HepG2 (cell line): ENCODE measurements at regions not wholly inside any gene's neighbourhood (a gene's known extent, or its start where the extent isn't known, plus 50 kb on each side); places are given as distances from the start of the nearest gene placed in this dataset.

Experiments
- IKZF1 ChIP-seq: fragments of 450-650 bp; IDR thresholded peaks from 2 replicates; pipeline ENCODE4 v1.7.1; 2016
- MAZ ChIP-seq, 2 experiments: sonication (generic) in 1 of 2; formaldehyde crosslinking in 1 of 2; IDR thresholded peaks; 2 replicates each; pipeline versions ENCODE4 v1.5.0 to v1.6.1; 2012 to 2020; ENCODE audit warnings: low read depth in 2 of 2, mild to moderate bottlenecking in 2 of 2, borderline replicate concordance in 1 of 2, improper control_type of control experiment in 1 of 2, low read length in 1 of 2, missing genetic modification reagents in 1 of 2, moderate library complexity in 1 of 2
- PHF20 ChIP-seq: sonication (generic); formaldehyde crosslinking; IDR thresholded peaks from 2 replicates; pipeline ENCODE4 v1.5.0; 2020; ENCODE audit warnings: mild to moderate bottlenecking, missing genetic modification reagents
- POLR2A ChIP-seq, 2 experiments: IDR thresholded peaks; 2 replicates each; pipeline ENCODE4 v1.6.1; 2011; ENCODE audit warnings: low read depth in 2 of 2, low read length in 2 of 2, mild to moderate bottlenecking in 1 of 2, moderate library complexity in 1 of 2; ENCODE audit not compliant: insufficient read depth in 1 of 2
- PTBP1 ChIP-seq: fragments of 200-400 bp; formaldehyde crosslinking; IDR thresholded peaks from 2 replicates; pipeline ENCODE4 v1.6.1; 2018; ENCODE audit warnings: low read length, low read depth; ENCODE audit not compliant: poor library complexity, severe bottlenecking
- SRSF4 ChIP-seq: fragments of 200-400 bp; formaldehyde crosslinking; IDR thresholded peaks from one replicate; pipeline ENCODE4 v1.6.1; 2018; ENCODE audit warnings: mild to moderate bottlenecking, low read depth, low read length, moderate library complexity; ENCODE audit not compliant: poor library complexity, severe bottlenecking
- YY1 ChIP-seq: IDR thresholded peaks from 2 replicates; pipeline ENCODE4 v1.6.1; 2011; ENCODE audit warnings: low read length, low read depth, moderate library complexity, mild to moderate bottlenecking; ENCODE audit not compliant: insufficient read depth, insufficient replicate concordance
- ZFP90 ChIP-seq: sonication (generic); formaldehyde crosslinking; IDR thresholded peaks from 2 replicates; pipeline ENCODE4 v1.8.0; 2022; ENCODE audit warnings: missing genetic modification reagents, mild to moderate bottlenecking, inconsistent platforms, borderline replicate concordance
- ZNF619 ChIP-seq: sonication (generic); formaldehyde crosslinking; IDR thresholded peaks from 2 replicates; pipeline ENCODE4 v1.4.0; 2020; ENCODE audit warnings: mild to moderate bottlenecking, missing genetic modification reagents
- ZNF746 ChIP-seq: sonication (generic); formaldehyde crosslinking; IDR thresholded peaks from 2 replicates; pipeline ENCODE4 v1.8.0; 2022; ENCODE audit warnings: mild to moderate bottlenecking, missing genetic modification reagents
- TF ChIP-seq, protein P1 (sequence below): fragments of 450-650 bp; IDR thresholded peaks from 2 replicates; pipeline ENCODE4 v1.6.1; 2016
- TF ChIP-seq, protein P2 (sequence below): sonication (generic); formaldehyde crosslinking; conservative IDR thresholded peaks from 2 replicates; pipeline ENCODE4 v1.8.1; 2023; ENCODE audit warnings: missing genetic modification reagents
- TF ChIP-seq, protein P3 (sequence below), 2 experiments: fragments of 450-650 bp in 1 of 2; sonication (generic) in 1 of 2; formaldehyde crosslinking; IDR thresholded peaks; 2 replicates each; pipeline versions ENCODE4 v1.5.0 to v1.8.0; 2020 to 2022; ENCODE audit warnings: mild to moderate bottlenecking in 1 of 2, missing genetic modification reagents in 1 of 2
- TF ChIP-seq, protein P4 (sequence below): sonication (generic); formaldehyde crosslinking; IDR thresholded peaks from 2 replicates; pipeline ENCODE4 v1.8.0; 2022; ENCODE audit warnings: mild to moderate bottlenecking, missing genetic modification reagents; ENCODE audit not compliant: insufficient replicate concordance

DNA sequence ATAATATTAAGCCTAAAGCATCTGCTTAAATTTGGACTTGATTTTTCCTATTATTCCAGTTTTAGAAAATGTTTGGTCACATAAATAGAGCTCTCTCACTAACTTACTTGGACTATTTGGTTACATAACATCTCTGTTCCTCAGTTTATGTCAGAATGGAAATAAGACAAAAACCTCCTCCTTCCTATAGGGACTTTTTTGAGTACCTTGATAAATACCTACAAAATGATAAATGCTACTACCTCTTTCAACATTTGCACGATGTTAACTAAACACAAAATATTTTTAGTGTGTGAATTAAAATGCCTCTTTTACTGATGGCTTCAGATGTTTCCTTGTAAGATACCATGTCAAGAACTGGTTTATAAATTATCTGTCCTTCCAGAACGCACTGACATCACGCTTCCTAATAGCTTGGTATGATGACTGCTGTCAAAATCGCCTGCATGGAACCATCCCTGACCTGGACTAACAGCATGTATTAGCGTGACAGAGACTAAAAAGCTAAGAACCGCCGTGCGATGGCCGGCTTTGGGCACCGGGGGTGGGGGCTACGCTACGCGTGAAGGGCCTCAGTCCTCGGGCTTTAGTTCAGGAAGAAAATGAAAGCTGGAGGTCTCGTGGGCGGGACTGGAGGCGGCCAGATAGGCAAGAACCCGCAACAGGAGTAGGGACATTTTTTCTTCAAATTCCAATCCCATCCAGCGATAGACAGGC is 133.2 kb upstream of the BARHL2 start (continued):
- TF ChIP-seq, protein P1, sequence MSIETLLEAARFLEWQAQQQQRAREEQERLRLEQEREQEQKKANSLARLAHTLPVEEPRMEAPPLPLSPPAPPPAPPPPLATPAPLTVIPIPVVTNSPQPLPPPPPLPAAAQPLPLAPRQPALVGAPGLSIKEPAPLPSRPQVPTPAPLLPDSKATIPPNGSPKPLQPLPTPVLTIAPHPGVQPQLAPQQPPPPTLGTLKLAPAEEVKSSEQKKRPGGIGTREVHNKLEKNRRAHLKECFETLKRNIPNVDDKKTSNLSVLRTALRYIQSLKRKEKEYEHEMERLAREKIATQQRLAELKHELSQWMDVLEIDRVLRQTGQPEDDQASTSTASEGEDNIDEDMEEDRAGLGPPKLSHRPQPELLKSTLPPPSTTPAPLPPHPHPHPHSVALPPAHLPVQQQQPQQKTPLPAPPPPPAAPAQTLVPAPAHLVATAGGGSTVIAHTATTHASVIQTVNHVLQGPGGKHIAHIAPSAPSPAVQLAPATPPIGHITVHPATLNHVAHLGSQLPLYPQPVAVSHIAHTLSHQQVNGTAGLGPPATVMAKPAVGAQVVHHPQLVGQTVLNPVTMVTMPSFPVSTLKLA: no peak
- 0 out of 2 replicates have a peak, but pooled peaks have one; percentile 62 for TF ChIP-seq ZFP90 (CRISPR knock-in tag)
- peak; percentile 9 for TF ChIP-seq PTBP1
- TF ChIP-seq MAZ (IDR thresholded peaks at IDR 0.05; ENCODE audit: borderline replicate concordance, low read depth, low read length): no peak; the same call in 1 of the 2 replicates
- TF ChIP-seq MAZ (CRISPR knock-in tag; IDR thresholded peaks at IDR 0.05; ENCODE audit: low read depth): no peak
- peak; percentile 30 for TF ChIP-seq YY1
- TF ChIP-seq SRSF4: no peak
- TF ChIP-seq, protein P2, sequence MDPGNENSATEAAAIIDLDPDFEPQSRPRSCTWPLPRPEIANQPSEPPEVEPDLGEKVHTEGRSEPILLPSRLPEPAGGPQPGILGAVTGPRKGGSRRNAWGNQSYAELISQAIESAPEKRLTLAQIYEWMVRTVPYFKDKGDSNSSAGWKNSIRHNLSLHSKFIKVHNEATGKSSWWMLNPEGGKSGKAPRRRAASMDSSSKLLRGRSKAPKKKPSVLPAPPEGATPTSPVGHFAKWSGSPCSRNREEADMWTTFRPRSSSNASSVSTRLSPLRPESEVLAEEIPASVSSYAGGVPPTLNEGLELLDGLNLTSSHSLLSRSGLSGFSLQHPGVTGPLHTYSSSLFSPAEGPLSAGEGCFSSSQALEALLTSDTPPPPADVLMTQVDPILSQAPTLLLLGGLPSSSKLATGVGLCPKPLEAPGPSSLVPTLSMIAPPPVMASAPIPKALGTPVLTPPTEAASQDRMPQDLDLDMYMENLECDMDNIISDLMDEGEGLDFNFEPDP: 0 out of 2 replicates have a peak, but pooled peaks have one; percentile 45
- TF ChIP-seq IKZF1: no peak
- no peak for TF ChIP-seq PHF20
- TF ChIP-seq, protein P3, sequence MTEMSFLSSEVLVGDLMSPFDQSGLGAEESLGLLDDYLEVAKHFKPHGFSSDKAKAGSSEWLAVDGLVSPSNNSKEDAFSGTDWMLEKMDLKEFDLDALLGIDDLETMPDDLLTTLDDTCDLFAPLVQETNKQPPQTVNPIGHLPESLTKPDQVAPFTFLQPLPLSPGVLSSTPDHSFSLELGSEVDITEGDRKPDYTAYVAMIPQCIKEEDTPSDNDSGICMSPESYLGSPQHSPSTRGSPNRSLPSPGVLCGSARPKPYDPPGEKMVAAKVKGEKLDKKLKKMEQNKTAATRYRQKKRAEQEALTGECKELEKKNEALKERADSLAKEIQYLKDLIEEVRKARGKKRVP (CRISPR knock-in tag; IDR thresholded peaks at IDR 0.05): 0 out of 4 replicates have a peak, but pooled peaks of 1 of the 2 experiments have one; percentile 14
- TF ChIP-seq, protein P4, sequence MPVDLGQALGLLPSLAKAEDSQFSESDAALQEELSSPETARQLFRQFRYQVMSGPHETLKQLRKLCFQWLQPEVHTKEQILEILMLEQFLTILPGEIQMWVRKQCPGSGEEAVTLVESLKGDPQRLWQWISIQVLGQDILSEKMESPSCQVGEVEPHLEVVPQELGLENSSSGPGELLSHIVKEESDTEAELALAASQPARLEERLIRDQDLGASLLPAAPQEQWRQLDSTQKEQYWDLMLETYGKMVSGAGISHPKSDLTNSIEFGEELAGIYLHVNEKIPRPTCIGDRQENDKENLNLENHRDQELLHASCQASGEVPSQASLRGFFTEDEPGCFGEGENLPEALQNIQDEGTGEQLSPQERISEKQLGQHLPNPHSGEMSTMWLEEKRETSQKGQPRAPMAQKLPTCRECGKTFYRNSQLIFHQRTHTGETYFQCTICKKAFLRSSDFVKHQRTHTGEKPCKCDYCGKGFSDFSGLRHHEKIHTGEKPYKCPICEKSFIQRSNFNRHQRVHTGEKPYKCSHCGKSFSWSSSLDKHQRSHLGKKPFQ (CRISPR knock-in tag): peak; percentile 0
- 0 out of 2 replicates have a peak, but pooled peaks have one; percentile 13 for TF ChIP-seq ZNF619 (CRISPR knock-in tag)
- no peak for TF ChIP-seq ZNF746 (CRISPR knock-in tag)
- TF ChIP-seq POLR2A (IDR thresholded peaks at IDR 0.05; ENCODE audit: insufficient read depth in 1 of 2, low read depth in 2 of 2, low read length in 2 of 2): 0 out of 4 replicates have a peak, but pooled peaks of 1 of the 2 experiments have one; percentile 24
